Sigmoid colon (tissue), 6 donors: ENCODE measurements at regions not wholly inside any gene's neighbourhood (a gene's known extent, or its start where the extent isn't known, plus 50 kb on each side); places are given as distances from the start of the nearest gene placed in this dataset.

Experiments used
- DNase-seq: peaks from one replicate; pipeline ENCODE4 v3.0.0-alpha.2; 2019
- H3K27ac ChIP-seq, 4 donors: fragments of 200-600 bp; sonication (generic); one replicate each; pipeline ENCODE4 v1.5.1; 2016 to 2019; ENCODE audit warnings: mild to moderate bottlenecking in 1 of 4
- H3K27me3 ChIP-seq, 3 donors: fragments of 200-600 bp; sonication (generic); one replicate each; pipeline ENCODE4 v1.5.1; 2019; ENCODE audit warnings: mild to moderate bottlenecking in 1 of 3
- H3K36me3 ChIP-seq, 4 donors: fragments of 200-600 bp; sonication (generic); one replicate each; pipeline ENCODE4 v1.5.1; 2016 to 2019
- H3K4me1 ChIP-seq, 4 donors: fragments of 200-600 bp; sonication (generic); one replicate each; pipeline ENCODE4 v1.5.1; 2017 to 2019
- H3K4me3 ChIP-seq, 4 donors: fragments of 200-600 bp; sonication (generic); one replicate each; pipeline ENCODE4 v1.5.1; 2017 to 2019; ENCODE audit warnings: mild to moderate bottlenecking in 2 of 4, moderate library complexity in 1 of 4
- H3K9me3 ChIP-seq, 4 donors: fragments of 200-600 bp in 3 of 4; sonication (generic) in 3 of 4; one replicate each; pipeline versions ENCODE4 v1.5.1 to v1.6.1; 2013 to 2019
- EP300 ChIP-seq, 4 donors: sonication (generic); formaldehyde crosslinking; IDR thresholded peaks; one replicate each; pipeline ENCODE4 v1.6.1; 2017; ENCODE audit warnings: antibody characterized with exemption in 4 of 4
- POLR2A ChIP-seq, 2 donors: fragments of 450-650 bp; IDR thresholded peaks; one replicate each; pipeline ENCODE4 v1.6.1; 2016; ENCODE audit warnings: antibody characterized with exemption in 2 of 2, mild to moderate bottlenecking in 2 of 2, moderate library complexity in 2 of 2
- POLR2AphosphoS5 ChIP-seq, 4 donors: sonication (generic); formaldehyde crosslinking; IDR thresholded peaks; one replicate each; pipeline ENCODE4 v1.6.1; 2017; ENCODE audit warnings: antibody characterized with exemption in 4 of 4
- WGBS, 2 donors: extraction: QIAGEN DNeasy Blood & Tissue Kit; methylation state at CpG; one replicate each; pipeline ENCODE4 v1.1.7; 2013; 5-methylcytosine and 5-hydroxymethylcytosine counted together
- intact Hi-C: fragments of 100-400 bp; cut with DNase I; formaldehyde crosslinking; loops from one replicate; pipeline ENCODE4 v1.15.1; 2023
- TF ChIP-seq, protein P1 (sequence below), 4 experiments: fragments of 450-650 bp in 3 of 4; fragments of 200-600 bp in 1 of 4; IDR thresholded peaks; one replicate each; pipeline ENCODE4 v1.5.1; 2016 to 2019; ENCODE audit warnings: antibody characterized with exemption in 4 of 4, mild to moderate bottlenecking in 3 of 4, moderate library complexity in 2 of 4
- donor health status: healthy with polysubstance abuse.
- donor health status: healthy.

DNA sequence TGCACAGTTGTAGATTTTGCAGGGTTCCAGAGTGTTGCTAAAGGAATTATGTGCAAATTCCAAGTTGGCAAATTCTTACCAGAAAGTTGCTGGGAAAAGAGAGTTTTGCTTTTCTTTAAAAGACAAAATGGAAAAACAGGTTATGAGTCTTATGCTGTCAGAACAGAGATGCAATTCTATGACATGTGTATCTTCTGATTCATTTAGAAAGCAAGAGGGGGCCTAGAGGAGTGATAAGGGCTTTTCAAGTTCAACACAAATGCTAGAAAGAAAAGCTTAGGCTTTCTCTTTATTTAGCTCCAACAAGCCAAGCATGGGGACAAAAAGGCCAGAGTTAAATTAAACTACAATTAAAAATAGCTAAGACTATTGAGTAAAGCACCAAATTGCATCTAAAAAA, 72.4 kb upstream of the GATB start:
- H3K4me1 ChIP-seq = no peaks in the 10 kb centered on the region
- H3K27me3 ChIP-seq = no peaks in the 10 kb centered on the region
- no peak for DNase-seq
- H3K27ac ChIP-seq = no peak overlapping the region
- intact Hi-C loops = no loop called here
- H3K36me3 ChIP-seq = no peaks in the 10 kb centered on the region
- H3K4me3 ChIP-seq = no peak overlapping the region
- H3K9me3 ChIP-seq = no peaks in the 10 kb centered on the region
- TF ChIP-seq, protein P1, sequence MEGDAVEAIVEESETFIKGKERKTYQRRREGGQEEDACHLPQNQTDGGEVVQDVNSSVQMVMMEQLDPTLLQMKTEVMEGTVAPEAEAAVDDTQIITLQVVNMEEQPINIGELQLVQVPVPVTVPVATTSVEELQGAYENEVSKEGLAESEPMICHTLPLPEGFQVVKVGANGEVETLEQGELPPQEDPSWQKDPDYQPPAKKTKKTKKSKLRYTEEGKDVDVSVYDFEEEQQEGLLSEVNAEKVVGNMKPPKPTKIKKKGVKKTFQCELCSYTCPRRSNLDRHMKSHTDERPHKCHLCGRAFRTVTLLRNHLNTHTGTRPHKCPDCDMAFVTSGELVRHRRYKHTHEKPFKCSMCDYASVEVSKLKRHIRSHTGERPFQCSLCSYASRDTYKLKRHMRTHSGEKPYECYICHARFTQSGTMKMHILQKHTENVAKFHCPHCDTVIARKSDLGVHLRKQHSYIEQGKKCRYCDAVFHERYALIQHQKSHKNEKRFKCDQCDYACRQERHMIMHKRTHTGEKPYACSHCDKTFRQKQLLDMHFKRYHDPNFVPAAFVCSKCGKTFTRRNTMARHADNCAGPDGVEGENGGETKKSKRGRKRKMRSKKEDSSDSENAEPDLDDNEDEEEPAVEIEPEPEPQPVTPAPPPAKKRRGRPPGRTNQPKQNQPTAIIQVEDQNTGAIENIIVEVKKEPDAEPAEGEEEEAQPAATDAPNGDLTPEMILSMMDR (IDR thresholded peaks at IDR 0.05) = no peak
- TF ChIP-seq EP300 (IDR thresholded peaks at IDR 0.05) (no peak), POLR2AphosphoS5 (IDR thresholded peaks at IDR 0.05) (no peak), POLR2A (IDR thresholded peaks at IDR 0.05) (no peak)

DNA sequence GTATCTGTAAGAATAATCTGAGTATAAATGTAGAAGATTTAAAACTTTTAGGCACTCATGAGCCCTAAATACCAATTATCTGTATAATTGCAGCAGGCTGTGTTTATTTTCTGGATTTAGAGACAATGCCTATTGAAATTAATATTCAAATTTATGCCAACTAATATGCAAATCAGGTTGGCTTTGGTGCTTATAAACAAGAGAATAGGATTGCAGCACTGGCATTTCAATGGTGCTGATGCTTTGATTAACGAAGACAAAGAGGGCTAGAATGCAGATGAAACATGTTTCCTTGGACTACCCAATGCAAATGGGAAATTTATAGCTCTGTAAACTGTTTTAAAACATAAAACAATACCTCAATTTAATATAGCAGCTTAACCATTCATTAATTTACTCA, 70.7 kb upstream of the GATB start:
- Histone ChIP-seq H3K4me3 (no peak overlapping the region), H3K9me3 (no peaks in the 10 kb centered on the region), H3K4me1 (no peaks in the 10 kb centered on the region), H3K27me3 (no peaks in the 10 kb centered on the region), H3K27ac (no peak overlapping the region), H3K36me3 (no peaks in the 10 kb centered on the region)
- DNase-seq = no peak
- TF ChIP-seq POLR2AphosphoS5 (IDR thresholded peaks at IDR 0.05) (no peak), POLR2A (IDR thresholded peaks at IDR 0.05) (no peak), EP300 (IDR thresholded peaks at IDR 0.05) (no peak)
- TF ChIP-seq, protein P1 (IDR thresholded peaks at IDR 0.05) = no peak
- 81 to 83% methylated on average over 1 of the region's 1 CpG for WGBS, 2 donors
- intact Hi-C loops = no loop called here

GRCh38 chr4:151830168-151830567, 69.4 kb upstream of the GATB start:
- TF ChIP-seq POLR2AphosphoS5 (IDR thresholded peaks at IDR 0.05) (no peak), EP300 (IDR thresholded peaks at IDR 0.05) (no peak), POLR2A (IDR thresholded peaks at IDR 0.05) (no peak)
- TF ChIP-seq, protein P1 (IDR thresholded peaks at IDR 0.05) = no peak
- WGBS, 2 donors = 69 to 89% methylated on average over 3 of the region's 3 CpGs

DNA sequence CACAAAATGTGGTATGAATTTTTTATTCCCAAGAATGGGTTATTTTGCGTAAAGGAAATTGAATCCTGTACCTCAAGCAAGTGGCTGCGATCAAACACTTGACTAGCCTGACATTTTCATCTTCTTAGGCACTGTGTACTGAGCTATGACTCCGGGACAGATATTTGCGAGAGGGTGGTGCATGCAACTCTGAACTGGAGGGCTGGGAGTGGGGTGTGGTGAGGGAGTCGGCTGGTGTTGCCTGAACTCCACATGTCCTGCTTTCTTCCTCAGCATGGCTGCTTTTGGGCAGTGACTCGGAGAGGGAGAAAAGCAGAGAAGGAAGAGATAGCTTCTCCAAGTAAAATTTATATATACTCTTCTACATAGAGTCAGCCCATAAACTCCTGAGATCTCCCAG, 68.5 kb upstream of the GATB start:
- 70 to 80% methylated on average over 6 of the region's 6 CpGs for WGBS, 2 donors
- Histone ChIP-seq H3K9me3 (no peaks in the 10 kb centered on the region), H3K36me3 (no peaks in the 10 kb centered on the region), H3K27me3 (no peaks in the 10 kb centered on the region), H3K4me3 (no peak overlapping the region), H3K27ac (no peak overlapping the region), H3K4me1 (no peaks in the 10 kb centered on the region)
- no peak for DNase-seq
- TF ChIP-seq POLR2AphosphoS5 (IDR thresholded peaks at IDR 0.05) = no peak
- no peak for TF ChIP-seq POLR2A (IDR thresholded peaks at IDR 0.05)
- no peak for TF ChIP-seq EP300 (IDR thresholded peaks at IDR 0.05)
- TF ChIP-seq, protein P1 (IDR thresholded peaks at IDR 0.05) = no peak
- intact Hi-C loops = no loop called here

More at GRCh38 chr4:151830168-151830567, 69.4 kb upstream of the GATB start:
- no peaks in the 10 kb centered on the region for H3K27me3 ChIP-seq
- H3K4me1 ChIP-seq = no peaks in the 10 kb centered on the region
- no peaks in the 10 kb centered on the region for H3K36me3 ChIP-seq
- intact Hi-C loops = no loop called here
- no peak overlapping the region for H3K27ac ChIP-seq
- H3K9me3 ChIP-seq = no peaks in the 10 kb centered on the region
- no peak for DNase-seq
- no peak overlapping the region for H3K4me3 ChIP-seq

DNA sequence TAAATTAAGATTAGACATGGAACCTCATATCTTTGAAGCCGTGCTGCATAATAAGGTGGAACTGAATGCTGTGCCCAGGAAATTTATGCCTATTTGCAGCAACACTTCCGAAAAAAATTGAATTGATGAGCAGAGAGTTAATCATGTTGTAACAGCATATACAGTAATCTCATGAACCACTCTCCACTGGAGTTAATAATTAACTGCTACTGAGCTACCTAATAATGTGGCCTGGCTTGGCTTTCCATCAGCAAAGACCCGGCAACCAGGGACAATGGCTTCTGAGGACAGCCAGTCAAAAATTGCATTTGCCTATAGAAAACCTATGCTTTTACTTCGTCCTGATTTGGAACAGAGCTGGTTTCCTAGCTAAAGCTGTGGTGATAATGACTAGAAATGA, 63.8 kb upstream of the GATB start:
- TF ChIP-seq EP300 (IDR thresholded peaks at IDR 0.05) (no peak), POLR2A (IDR thresholded peaks at IDR 0.05) (no peak), POLR2AphosphoS5 (IDR thresholded peaks at IDR 0.05) (no peak)
- TF ChIP-seq, protein P1 (IDR thresholded peaks at IDR 0.05) = no peak
- 64 to 83% methylated on average over 4 of the region's 4 CpGs for WGBS, 2 donors
- Histone ChIP-seq H3K4me3 (no peak overlapping the region), H3K9me3 (no peaks in the 10 kb centered on the region), H3K27ac (no peak overlapping the region), H3K27me3 (no peaks in the 10 kb centered on the region), H3K4me1 (no peaks in the 10 kb centered on the region), H3K36me3 (no peaks in the 10 kb centered on the region)
- DNase-seq = no peak
- intact Hi-C loops = no loop called here
